H9 (cell line): ENCODE measurements at regions not wholly inside any gene's neighbourhood (a gene's known extent, or its start where the extent isn't known, plus 50 kb on each side); places are given as distances from the start of the nearest gene placed in this dataset.

ENCODE experiments used
- DNase-seq: peaks from one replicate; pipeline ENCODE4 v3.0.0-alpha.2; 2017
- H2AFZ ChIP-seq: one replicate; pipeline ENCODE4 v1.6.1; 2013; ENCODE audit warnings: mild to moderate bottlenecking, low read length, control low read depth, moderate library complexity
- H2AK5ac ChIP-seq: 2 replicates; pipeline ENCODE4 v1.6.1; 2013; ENCODE audit warnings: low read length, control low read depth, mixed read lengths; ENCODE audit not compliant: insufficient read length
- H2BK120ac ChIP-seq: one replicate; pipeline ENCODE4 v1.6.1; 2013; ENCODE audit warnings: low read depth, mild to moderate bottlenecking, low read length, control low read depth, inconsistent platforms; ENCODE audit not compliant: poor library complexity, severe bottlenecking
- H2BK12ac ChIP-seq: 2 replicates; pipeline ENCODE4 v1.6.1; 2013; ENCODE audit warnings: low read length, control low read depth, mixed read lengths, low read depth; ENCODE audit not compliant: insufficient read length
- H2BK15ac ChIP-seq: 2 replicates; pipeline ENCODE4 v1.6.1; 2013; ENCODE audit warnings: low read depth, low read length, control low read depth
- H2BK20ac ChIP-seq: one replicate; pipeline ENCODE4 v1.6.1; 2013; ENCODE audit warnings: low read depth, mild to moderate bottlenecking, low read length, control low read depth, inconsistent platforms; ENCODE audit not compliant: poor library complexity, severe bottlenecking
- H2BK5ac ChIP-seq: 2 replicates; pipeline ENCODE4 v1.6.1; 2013; ENCODE audit warnings: low read length, control low read depth, mixed read lengths; ENCODE audit not compliant: insufficient read length
- H3K14ac ChIP-seq: 2 replicates; pipeline ENCODE4 v1.6.1; 2013; ENCODE audit warnings: low read length, control low read depth; ENCODE audit not compliant: insufficient read depth
- H3K18ac ChIP-seq: 2 replicates; pipeline ENCODE4 v1.6.1; 2013; ENCODE audit warnings: low read depth, mild to moderate bottlenecking, mixed read lengths, low read length, control low read depth; ENCODE audit not compliant: insufficient read length
- H3K23ac ChIP-seq: 2 replicates; pipeline ENCODE4 v1.6.1; 2013; ENCODE audit warnings: low read length, control low read depth, mixed read lengths, low read depth; ENCODE audit not compliant: insufficient read length
- H3K23me2 ChIP-seq: 2 replicates; pipeline ENCODE4 v1.6.1; 2013; ENCODE audit warnings: low read depth, mild to moderate bottlenecking, mixed read lengths, low read length, control low read depth; ENCODE audit not compliant: insufficient read length, poor library complexity, severe bottlenecking
- H3K27ac ChIP-seq: 2 replicates; pipeline ENCODE4 v1.5.1; 2013; ENCODE audit warnings: low read length, control low read depth, mixed read lengths, low read depth; ENCODE audit not compliant: insufficient read length
- H3K27me3 ChIP-seq: 2 replicates; pipeline ENCODE4 v1.6.1; 2013; ENCODE audit warnings: low read length, control low read depth, inconsistent platforms; ENCODE audit not compliant: insufficient read depth
- H3K4ac ChIP-seq: 2 replicates; pipeline ENCODE4 v1.6.1; 2013; ENCODE audit warnings: low read depth, mild to moderate bottlenecking, control low read depth, inconsistent platforms, low read length, moderate library complexity
- H3K4me1 ChIP-seq: 2 replicates; pipeline ENCODE4 v1.6.1; 2013; ENCODE audit warnings: low read length, control low read depth, inconsistent platforms; ENCODE audit not compliant: insufficient read depth
- H3K4me2 ChIP-seq: 2 replicates; pipeline ENCODE4 v1.6.1; 2013; ENCODE audit warnings: low read length, control low read depth, mixed read lengths; ENCODE audit not compliant: insufficient read length, insufficient read depth
- H3K56ac ChIP-seq: 2 replicates; pipeline ENCODE4 v1.6.1; 2013; ENCODE audit warnings: low read depth, mild to moderate bottlenecking, mixed read lengths, low read length, control low read depth; ENCODE audit not compliant: insufficient read length
- H3K79me1 ChIP-seq: 2 replicates; pipeline ENCODE4 v1.6.1; 2013; ENCODE audit warnings: low read depth, mild to moderate bottlenecking, moderate library complexity, low read length, control low read depth, inconsistent platforms; ENCODE audit not compliant: insufficient read depth, poor library complexity, severe bottlenecking
- H3K79me2 ChIP-seq: 2 replicates; pipeline ENCODE4 v1.6.1; 2013; ENCODE audit warnings: low read length, control low read depth, inconsistent platforms; ENCODE audit not compliant: insufficient read depth
- H3K9ac ChIP-seq: 2 replicates; pipeline ENCODE4 v1.6.1; 2013; ENCODE audit warnings: low read length, control low read depth, mixed read lengths; ENCODE audit not compliant: insufficient read length; ENCODE audit errors: extremely low read depth
- H3K9me3 ChIP-seq: one replicate; pipeline ENCODE4 v1.6.1; 2013; ENCODE audit warnings: low read depth, low read length, inconsistent platforms; ENCODE audit not compliant: control insufficient read depth
- H3T11ph ChIP-seq: one replicate; pipeline ENCODE4 v1.6.1; 2013; ENCODE audit warnings: mild to moderate bottlenecking, low read length, control low read depth, inconsistent platforms
- H4K20me1 ChIP-seq: one replicate; pipeline ENCODE4 v1.6.1; 2013; ENCODE audit not compliant: control insufficient read depth, insufficient read length, insufficient read depth
- H4K5ac ChIP-seq: 2 replicates; pipeline ENCODE4 v1.6.1; 2013; ENCODE audit warnings: low read depth, mild to moderate bottlenecking, mixed read lengths, low read length, control low read depth; ENCODE audit not compliant: insufficient read length
- H4K8ac ChIP-seq: replicated peaks from 2 replicates; pipeline ENCODE4 v1.6.1; 2013; ENCODE audit warnings: low read length, control low read depth, mixed read lengths, low read depth; ENCODE audit not compliant: insufficient read length
- H4K91ac ChIP-seq: 2 replicates; pipeline ENCODE4 v1.6.1; 2013; ENCODE audit warnings: low read depth, mild to moderate bottlenecking, moderate library complexity, mixed read lengths, low read length, control low read depth; ENCODE audit not compliant: insufficient read length
- H3K27ac Mint-ChIP-seq, 3 experiments: 2 replicates in 2 of 3; 3 replicates in 1 of 3; pipeline ENCODE4 v1.8.0; 2020 to 2021; ENCODE audit warnings: mixed read lengths in 3 of 3, mild to moderate bottlenecking in 1 of 3, moderate library complexity in 1 of 3
- H3K27me3 Mint-ChIP-seq: 2 replicates; pipeline ENCODE4 v1.8.0; 2021; ENCODE audit warnings: low read depth, mild to moderate bottlenecking, moderate library complexity, mixed read lengths
- H3K36me3 Mint-ChIP-seq, 3 experiments: 2 replicates in 2 of 3; 3 replicates in 1 of 3; pipeline ENCODE4 v1.8.0; 2020 to 2021; ENCODE audit warnings: low read depth in 3 of 3, mixed read lengths in 3 of 3; ENCODE audit not compliant: insufficient read depth in 1 of 3
- H3K4me1 Mint-ChIP-seq, 2 experiments: 2 replicates each; pipeline ENCODE4 v1.8.0; 2020; ENCODE audit warnings: mixed read lengths in 2 of 2
- H3K4me3 Mint-ChIP-seq, 2 experiments: 2 replicates in 1 of 2; 3 replicates in 1 of 2; pipeline ENCODE4 v1.8.0; 2020 to 2021; ENCODE audit warnings: mild to moderate bottlenecking in 2 of 2, mixed read lengths in 2 of 2, moderate library complexity in 1 of 2
- H3K9me3 Mint-ChIP-seq, 2 experiments: 2 replicates in 1 of 2; 3 replicates in 1 of 2; pipeline ENCODE4 v1.8.0; 2020; ENCODE audit warnings: mild to moderate bottlenecking in 2 of 2, mixed read lengths in 2 of 2, moderate library complexity in 1 of 2
- WGBS: extraction: QIAGEN DNeasy Blood & Tissue Kit; methylation state at CpG from one replicate; pipeline ENCODE4 v1.1.7; 2013; ENCODE audit warnings: missing lambda C conversion rate, low lambda C conversion rate, mixed read lengths; ENCODE audit not compliant: insufficient read length; ENCODE audit errors: extremely low coverage; 5-methylcytosine and 5-hydroxymethylcytosine counted together
- TF ChIP-seq, protein P1 (sequence below): fragments of 200-600 bp; sonication (generic); conservative IDR thresholded peaks from 3 replicates; pipeline ENCODE4 v1.8.0; 2021; ENCODE audit warnings: antibody characterized with exemption, mild to moderate bottlenecking

DNA sequence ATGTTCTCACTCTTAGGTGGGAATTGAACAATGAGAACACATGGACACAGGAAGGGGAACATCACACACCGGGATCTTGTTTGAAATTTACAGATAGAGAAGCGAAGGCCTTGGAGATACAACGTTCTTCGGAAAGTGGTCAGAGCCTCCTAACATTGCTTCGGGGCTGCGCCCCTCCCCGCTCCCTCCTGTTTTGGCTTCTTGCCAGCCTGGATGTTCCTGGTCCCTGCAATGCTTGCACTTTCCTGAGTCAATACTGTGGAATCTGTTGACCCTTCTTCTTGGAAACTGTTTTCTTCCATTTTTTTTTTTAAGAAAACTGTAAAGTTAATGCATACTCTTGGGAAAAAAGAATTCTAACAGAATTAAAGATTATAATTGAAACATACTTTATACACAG, 360.8 kb downstream of the SOCS6 start:
- Histone ChIP-seq H3K9me3 (no peaks in the 10 kb centered on the region), H3K4ac (no peak overlapping the region), H3K23ac (no peak overlapping the region), H3K56ac (no peak overlapping the region), H4K91ac (no peak overlapping the region), H2BK12ac (no peak overlapping the region), H4K5ac (no peak overlapping the region), H3K27ac (no peak overlapping the region), H3K18ac (no peak overlapping the region), H4K20me1 (no peaks in the 10 kb centered on the region), H3K23me2 (no peaks in the 10 kb centered on the region), H2BK120ac (no peak overlapping the region), H2BK20ac (no peak overlapping the region), H3K4me2 (no peak overlapping the region), H3T11ph (no peak overlapping the region), H3K79me1 (no peaks in the 10 kb centered on the region), H3K79me2 (no peaks in the 10 kb centered on the region), H2AFZ (no peak overlapping the region), H3K4me1 (no peaks in the 10 kb centered on the region), H3K14ac (no peak overlapping the region), H2AK5ac (no peak overlapping the region), H3K9ac (no peak overlapping the region), H4K8ac (no peak overlapping the region), H2BK15ac (no peak overlapping the region), H2BK5ac (no peak overlapping the region), H3K27me3 (no peaks in the 10 kb centered on the region)
- no peaks in the 10 kb centered on the region for H3K4me1 Mint-ChIP-seq
- no peaks in the 10 kb centered on the region for H3K27me3 Mint-ChIP-seq
- WGBS, result no CpG with 5 or more reads among the region's 7 CpGs
- TF ChIP-seq, protein P1, sequence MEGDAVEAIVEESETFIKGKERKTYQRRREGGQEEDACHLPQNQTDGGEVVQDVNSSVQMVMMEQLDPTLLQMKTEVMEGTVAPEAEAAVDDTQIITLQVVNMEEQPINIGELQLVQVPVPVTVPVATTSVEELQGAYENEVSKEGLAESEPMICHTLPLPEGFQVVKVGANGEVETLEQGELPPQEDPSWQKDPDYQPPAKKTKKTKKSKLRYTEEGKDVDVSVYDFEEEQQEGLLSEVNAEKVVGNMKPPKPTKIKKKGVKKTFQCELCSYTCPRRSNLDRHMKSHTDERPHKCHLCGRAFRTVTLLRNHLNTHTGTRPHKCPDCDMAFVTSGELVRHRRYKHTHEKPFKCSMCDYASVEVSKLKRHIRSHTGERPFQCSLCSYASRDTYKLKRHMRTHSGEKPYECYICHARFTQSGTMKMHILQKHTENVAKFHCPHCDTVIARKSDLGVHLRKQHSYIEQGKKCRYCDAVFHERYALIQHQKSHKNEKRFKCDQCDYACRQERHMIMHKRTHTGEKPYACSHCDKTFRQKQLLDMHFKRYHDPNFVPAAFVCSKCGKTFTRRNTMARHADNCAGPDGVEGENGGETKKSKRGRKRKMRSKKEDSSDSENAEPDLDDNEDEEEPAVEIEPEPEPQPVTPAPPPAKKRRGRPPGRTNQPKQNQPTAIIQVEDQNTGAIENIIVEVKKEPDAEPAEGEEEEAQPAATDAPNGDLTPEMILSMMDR, result no peak
- H3K9me3 Mint-ChIP-seq, result no peaks in the 10 kb centered on the region
- no peaks in the 10 kb centered on the region for H3K36me3 Mint-ChIP-seq
- no peak for DNase-seq
- H3K27ac Mint-ChIP-seq, result no peak overlapping the region
- no peak overlapping the region for H3K4me3 Mint-ChIP-seq
